Panc1 (cell line): ENCODE measurements at regions not wholly inside any gene's neighbourhood (a gene's known extent, or its start where the extent isn't known, plus 50 kb on each side); places are given as distances from the start of the nearest gene placed in this dataset.

Experiments
- ATAC-seq: fragments of 200-7000 bp; cut with Tn5 transposase; 2 replicates; pipeline ENCODE4 v1.9.1; 2020; ENCODE audit warnings: mild to moderate bottlenecking, moderate library complexity
- BruUV-seq: library from RNA; stranded (reverse); fragments of 400-500 nt; replicated peaks from 2 replicates; lab custom pipeline; 2021; lab: Mats Ljungman, UMichigan
- CTCF ChIA-PET: fragments of 300-600 bp; sonication (Branson Sonifier 250); formaldehyde crosslinking; loops from one replicate; lab custom pipeline; 2022; ENCODE audit warnings: antibody characterized with exemption; lab: Charles Lee
- POLR2A ChIA-PET: fragments of 300-600 bp; sonication (Branson Sonifier 250); formaldehyde crosslinking; loops from one replicate; lab custom pipeline; 2022; ENCODE audit warnings: antibody characterized with exemption; lab: Charles Lee
- DNase-seq: peaks from one replicate; pipeline ENCODE4 v3.0.0-alpha.2; 2010; ENCODE audit warnings: low read depth, low spot score
- H3K27ac ChIP-seq: 2 replicates; pipeline ENCODE4 v1.5.1; 2011; ENCODE audit warnings: mild to moderate bottlenecking, low read length, inconsistent platforms
- H3K27me3 ChIP-seq: fragments of 200-500 bp; sonication (Bioruptor generic); 2 replicates; pipeline ENCODE4 v1.6.0; 2014; ENCODE audit warnings: low read length, inconsistent platforms; ENCODE audit not compliant: control insufficient read depth, insufficient read depth
- H3K36me3 ChIP-seq: fragments of 200-500 bp; sonication (Bioruptor generic); 2 replicates; pipeline ENCODE4 v1.5.1; 2014; ENCODE audit warnings: inconsistent platforms, mild to moderate bottlenecking, low read length, moderate library complexity; ENCODE audit not compliant: control insufficient read depth, insufficient read depth
- H3K4me1 ChIP-seq: 2 replicates; pipeline ENCODE4 v1.5.1; 2011; ENCODE audit warnings: inconsistent platforms, mild to moderate bottlenecking, low read length, moderate library complexity; ENCODE audit not compliant: control insufficient read depth, insufficient read depth
- H3K4me3 ChIP-seq, 2 experiments: 2 replicates each; pipeline ENCODE4 v1.5.1; 2011 to 2012; ENCODE audit warnings: low read depth in 2 of 2, low read length in 2 of 2, mild to moderate bottlenecking in 2 of 2, inconsistent platforms in 1 of 2, moderate library complexity in 1 of 2
- H3K9me3 ChIP-seq: fragments of 200-500 bp; sonication (Bioruptor generic); 2 replicates; pipeline ENCODE4 v1.5.1; 2014; ENCODE audit warnings: low read depth, mild to moderate bottlenecking, inconsistent platforms, low read length, moderate library complexity; ENCODE audit not compliant: control insufficient read depth, insufficient read depth
- POLR2AphosphoS5 ChIP-seq: IDR thresholded peaks from 2 replicates; pipeline ENCODE4 v1.6.1; 2012; ENCODE audit warnings: mild to moderate bottlenecking, low read depth, low read length, moderate library complexity
- SIN3A ChIP-seq: IDR thresholded peaks from 2 replicates; pipeline ENCODE4 v1.6.1; 2012; ENCODE audit warnings: low read depth, mild to moderate bottlenecking, low read length, moderate library complexity, borderline replicate concordance; ENCODE audit not compliant: insufficient read depth
- TCF7L2 ChIP-seq: IDR thresholded peaks from 2 replicates; pipeline ENCODE4 v1.6.1; 2011; ENCODE audit warnings: mild to moderate bottlenecking, low read depth, low read length, inconsistent platforms
- in situ Hi-C: cut with HindIII; loops from 2 replicates; pipeline ENCODE4 v1.10.0; 2016; ENCODE audit warnings: low sequenced_read_pairs, low pct_unique_long_range_greater_than_20kb
- intact Hi-C: fragments of 100-400 bp; cut with micrococcal nuclease; formaldehyde crosslinking; loops from one replicate; pipeline ENCODE4 v1.10.0; 2022; ENCODE audit not compliant: unreplicated experiment
- TF ChIP-seq, protein P1 (sequence below), 2 experiments: IDR thresholded peaks; 2 replicates each; pipeline ENCODE4 v1.6.1; 2011 to 2012; ENCODE audit warnings: low read depth in 2 of 2, control low read depth in 1 of 2, low read length in 1 of 2, mild to moderate bottlenecking in 1 of 2, moderate library complexity in 1 of 2; ENCODE audit not compliant: insufficient read depth in 1 of 2
- TF ChIP-seq, protein P2 (sequence below): fragments of 450-650 bp; IDR thresholded peaks from 2 replicates; pipeline ENCODE4 v1.5.1; 2017; ENCODE audit warnings: mild to moderate bottlenecking

DNA sequence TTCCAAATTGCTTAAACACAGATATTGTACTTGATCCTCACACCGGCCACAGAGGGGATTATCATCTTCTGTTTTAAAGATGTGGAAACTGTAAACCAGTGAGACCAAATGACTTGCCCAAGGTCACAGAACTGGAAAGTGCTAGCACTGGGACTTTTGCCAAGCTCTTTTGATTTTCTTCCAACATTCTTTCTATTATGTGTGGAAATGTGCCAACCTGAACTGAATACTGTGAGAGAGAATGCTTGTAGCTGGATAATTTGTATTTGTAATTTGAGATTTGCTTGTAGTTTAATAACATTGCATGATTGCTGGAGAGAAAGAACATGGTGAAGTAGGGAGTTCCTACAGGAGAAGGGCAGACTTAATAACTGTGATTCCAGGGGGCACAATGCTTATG lies 977.9 kb upstream of the NUDT12 start:
- Histone ChIP-seq H3K27me3 (no peaks in the 10 kb centered on the region), H3K4me3 (no peak overlapping the region), H3K4me1 (no peaks in the 10 kb centered on the region), H3K36me3 (no peaks in the 10 kb centered on the region), H3K9me3 (no peaks in the 10 kb centered on the region), H3K27ac (peak overlapping the region; percentile 63; the same call in 1 of the 2 replicates)
- in situ Hi-C loops (no loop called here), intact Hi-C loops (no loop called here)
- ATAC-seq (peak; percentile 12; the same call in 1 of the 2 replicates), DNase-seq (no peak)
- BruUV-seq: no TSS peak
- POLR2A ChIA-PET: no interaction called here
- CTCF ChIA-PET: no interaction called here
- TF ChIP-seq, protein P1, sequence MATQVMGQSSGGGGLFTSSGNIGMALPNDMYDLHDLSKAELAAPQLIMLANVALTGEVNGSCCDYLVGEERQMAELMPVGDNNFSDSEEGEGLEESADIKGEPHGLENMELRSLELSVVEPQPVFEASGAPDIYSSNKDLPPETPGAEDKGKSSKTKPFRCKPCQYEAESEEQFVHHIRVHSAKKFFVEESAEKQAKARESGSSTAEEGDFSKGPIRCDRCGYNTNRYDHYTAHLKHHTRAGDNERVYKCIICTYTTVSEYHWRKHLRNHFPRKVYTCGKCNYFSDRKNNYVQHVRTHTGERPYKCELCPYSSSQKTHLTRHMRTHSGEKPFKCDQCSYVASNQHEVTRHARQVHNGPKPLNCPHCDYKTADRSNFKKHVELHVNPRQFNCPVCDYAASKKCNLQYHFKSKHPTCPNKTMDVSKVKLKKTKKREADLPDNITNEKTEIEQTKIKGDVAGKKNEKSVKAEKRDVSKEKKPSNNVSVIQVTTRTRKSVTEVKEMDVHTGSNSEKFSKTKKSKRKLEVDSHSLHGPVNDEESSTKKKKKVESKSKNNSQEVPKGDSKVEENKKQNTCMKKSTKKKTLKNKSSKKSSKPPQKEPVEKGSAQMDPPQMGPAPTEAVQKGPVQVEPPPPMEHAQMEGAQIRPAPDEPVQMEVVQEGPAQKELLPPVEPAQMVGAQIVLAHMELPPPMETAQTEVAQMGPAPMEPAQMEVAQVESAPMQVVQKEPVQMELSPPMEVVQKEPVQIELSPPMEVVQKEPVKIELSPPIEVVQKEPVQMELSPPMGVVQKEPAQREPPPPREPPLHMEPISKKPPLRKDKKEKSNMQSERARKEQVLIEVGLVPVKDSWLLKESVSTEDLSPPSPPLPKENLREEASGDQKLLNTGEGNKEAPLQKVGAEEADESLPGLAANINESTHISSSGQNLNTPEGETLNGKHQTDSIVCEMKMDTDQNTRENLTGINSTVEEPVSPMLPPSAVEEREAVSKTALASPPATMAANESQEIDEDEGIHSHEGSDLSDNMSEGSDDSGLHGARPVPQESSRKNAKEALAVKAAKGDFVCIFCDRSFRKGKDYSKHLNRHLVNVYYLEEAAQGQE (IDR thresholded peaks at IDR 0.05; ENCODE audit: insufficient read depth in 1 of 2, low read depth in 2 of 2, low read length in 1 of 2): no peak
- no peak for TF ChIP-seq SIN3A

DNA sequence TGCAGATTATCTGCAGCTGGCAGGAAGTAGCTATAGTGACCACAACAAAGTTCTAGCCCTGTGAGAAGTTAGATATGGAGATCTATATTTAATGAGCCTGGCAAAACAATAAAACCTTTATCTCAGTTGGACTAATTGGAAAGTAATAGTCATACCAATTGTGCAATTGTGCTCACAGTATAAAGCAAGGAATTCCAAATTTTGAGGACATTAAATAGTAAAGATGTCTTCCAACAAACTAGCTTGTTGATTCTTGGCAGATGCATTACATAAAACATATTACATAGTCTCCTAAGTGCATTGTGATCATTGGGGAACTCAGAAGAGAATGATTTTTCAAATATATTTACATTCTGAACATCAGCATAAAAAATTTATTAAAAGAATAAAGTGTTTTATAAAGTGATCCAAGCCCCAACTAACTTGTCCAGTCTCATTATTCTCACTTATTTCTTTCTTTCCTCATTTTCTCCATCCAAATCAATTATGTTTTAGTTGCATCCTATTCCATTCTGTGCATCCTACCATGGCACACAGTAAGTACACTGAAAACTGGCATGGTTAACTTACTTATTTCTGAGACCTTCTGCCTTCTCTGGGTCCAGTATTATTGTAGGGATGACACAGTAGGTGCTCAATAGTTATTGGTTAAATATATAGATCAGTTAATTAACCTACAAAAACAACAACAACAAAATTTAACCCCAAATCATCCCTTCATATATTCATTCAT lies 977.2 kb upstream of the NUDT12 start:
- BruUV-seq: no TSS peak
- H3K36me3 ChIP-seq: no peaks in the 10 kb centered on the region
- H3K27ac ChIP-seq: peak overlapping the region; percentile 63; the same call in 1 of the 2 replicates
- ATAC-seq (no peak), DNase-seq (no peak)
- no peaks in the 10 kb centered on the region for H3K4me1 ChIP-seq
- in situ Hi-C loops (no loop called here), intact Hi-C loops (no loop called here)
- H3K4me3 ChIP-seq: no peak overlapping the region
- H3K9me3 ChIP-seq: no peaks in the 10 kb centered on the region
- CTCF ChIA-PET: no interaction called here
- H3K27me3 ChIP-seq: no peaks in the 10 kb centered on the region
- POLR2A ChIA-PET: no interaction called here
- no peak for TF ChIP-seq SIN3A

DNA sequence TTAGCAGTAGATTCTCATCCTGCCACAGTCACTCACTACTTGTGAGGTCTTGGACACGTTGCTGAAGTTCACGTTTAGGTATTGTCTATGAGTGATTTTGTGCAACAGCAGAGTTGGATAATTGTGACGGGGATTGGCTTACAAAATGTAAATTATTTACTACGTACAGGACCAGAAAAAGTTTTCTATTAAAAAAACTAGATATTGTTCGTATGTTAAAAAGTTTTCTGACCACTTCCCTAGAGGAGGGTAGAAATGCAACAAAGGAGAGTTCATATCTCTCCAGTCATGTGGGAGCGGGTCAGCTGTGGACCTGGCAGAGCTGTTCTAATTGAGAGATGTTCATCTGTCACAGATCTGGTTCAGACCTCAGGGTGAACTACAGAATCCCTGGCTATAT lies 976.1 kb upstream of the NUDT12 start:
- H3K36me3 ChIP-seq: no peaks in the 10 kb centered on the region
- ChIA-PET POLR2A (no interaction called here), CTCF (no interaction called here)
- no peaks in the 10 kb centered on the region for H3K9me3 ChIP-seq
- H3K27ac ChIP-seq: peak overlapping the region; percentile 44; the same call in 1 of the 2 replicates
- H3K4me3 ChIP-seq: no peak overlapping the region
- ATAC-seq: no peak
- in situ Hi-C loops: no loop called here
- no TSS peak for BruUV-seq
- no peak for DNase-seq
- intact Hi-C loops: no loop called here
- TF ChIP-seq SIN3A (no peak), TCF7L2 (no peak), POLR2AphosphoS5 (no peak)
- TF ChIP-seq, protein P2, sequence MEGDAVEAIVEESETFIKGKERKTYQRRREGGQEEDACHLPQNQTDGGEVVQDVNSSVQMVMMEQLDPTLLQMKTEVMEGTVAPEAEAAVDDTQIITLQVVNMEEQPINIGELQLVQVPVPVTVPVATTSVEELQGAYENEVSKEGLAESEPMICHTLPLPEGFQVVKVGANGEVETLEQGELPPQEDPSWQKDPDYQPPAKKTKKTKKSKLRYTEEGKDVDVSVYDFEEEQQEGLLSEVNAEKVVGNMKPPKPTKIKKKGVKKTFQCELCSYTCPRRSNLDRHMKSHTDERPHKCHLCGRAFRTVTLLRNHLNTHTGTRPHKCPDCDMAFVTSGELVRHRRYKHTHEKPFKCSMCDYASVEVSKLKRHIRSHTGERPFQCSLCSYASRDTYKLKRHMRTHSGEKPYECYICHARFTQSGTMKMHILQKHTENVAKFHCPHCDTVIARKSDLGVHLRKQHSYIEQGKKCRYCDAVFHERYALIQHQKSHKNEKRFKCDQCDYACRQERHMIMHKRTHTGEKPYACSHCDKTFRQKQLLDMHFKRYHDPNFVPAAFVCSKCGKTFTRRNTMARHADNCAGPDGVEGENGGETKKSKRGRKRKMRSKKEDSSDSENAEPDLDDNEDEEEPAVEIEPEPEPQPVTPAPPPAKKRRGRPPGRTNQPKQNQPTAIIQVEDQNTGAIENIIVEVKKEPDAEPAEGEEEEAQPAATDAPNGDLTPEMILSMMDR: no peak
- TF ChIP-seq, protein P1 (IDR thresholded peaks at IDR 0.05; ENCODE audit: insufficient read depth in 1 of 2, low read depth in 2 of 2, low read length in 1 of 2): no peak
- H3K27me3 ChIP-seq: no peaks in the 10 kb centered on the region
- no peaks in the 10 kb centered on the region for H3K4me1 ChIP-seq
